ENCODE measurements at regions not wholly inside any gene's neighbourhood (a gene's known extent, or its start where the extent isn't known, plus 50 kb on each side); places are given as distances from the start of the nearest gene placed in this dataset.

DNA sequence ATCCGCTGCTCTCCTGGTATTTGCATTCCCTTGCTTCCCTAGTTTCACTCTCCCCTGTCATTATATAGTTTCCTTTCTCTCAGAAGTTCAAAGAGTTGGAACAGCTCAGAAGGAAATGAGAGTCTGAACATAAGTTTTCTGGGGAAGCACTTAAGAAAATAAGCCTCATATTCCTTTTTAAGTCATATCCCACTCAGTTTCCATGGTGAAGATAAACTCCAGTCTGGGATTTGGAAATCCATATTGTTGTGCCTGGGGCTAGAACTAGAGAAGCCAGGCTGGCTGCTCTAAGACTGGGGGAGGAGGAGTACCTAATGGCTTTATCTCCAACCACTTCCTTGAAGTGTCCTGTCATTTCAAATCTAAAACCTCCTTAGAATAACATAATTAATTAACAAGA lies 134.2 kb upstream of the ALCAM start:
- ChIA-PET SMC1A (ENCODE audit: uncharacterized antibody, unreplicated experiment) (interaction anchor here (2.4 kb wide), 1 partner anchor 9 kb away, joined by 8 read pairs; no protein-coding TSS in a partner anchor), RAD21 (ENCODE audit: unreplicated experiment) (no interaction called here), CTCF (no interaction called here), POLR2A (no interaction called here)
- TF ChIP-seq IRF4 (IDR thresholded peaks at IDR 0.05; ENCODE audit: low read depth, low read length) (no peak), GABPA (IDR thresholded peaks at IDR 0.05; ENCODE audit: low read depth) (no peak), SMAD1 (IDR thresholded peaks at IDR 0.05; ENCODE audit: low read depth, partially characterized antibody) (no peak), ETV6 (conservative IDR thresholded peaks at IDR 0.05 in 1 of 2, IDR thresholded peaks at IDR 0.05 in 1 of 2; ENCODE audit: borderline replicate concordance in 1 of 2, low read depth in 1 of 2) (no peak), CBX3 (IDR thresholded peaks at IDR 0.05; ENCODE audit: borderline replicate concordance, low read depth) (no peak), SMARCA5 (IDR thresholded peaks at IDR 0.05) (no peak), NR2C2 (IDR thresholded peaks at IDR 0.05; ENCODE audit: borderline replicate concordance, control insufficient read depth, insufficient read length, low read depth) (no peak), SUZ12 (IDR thresholded peaks at IDR 0.05; ENCODE audit: unreplicated experiment) (no peak), NBN (IDR thresholded peaks at IDR 0.05) (no peak)
- TF ChIP-seq, protein P1, sequence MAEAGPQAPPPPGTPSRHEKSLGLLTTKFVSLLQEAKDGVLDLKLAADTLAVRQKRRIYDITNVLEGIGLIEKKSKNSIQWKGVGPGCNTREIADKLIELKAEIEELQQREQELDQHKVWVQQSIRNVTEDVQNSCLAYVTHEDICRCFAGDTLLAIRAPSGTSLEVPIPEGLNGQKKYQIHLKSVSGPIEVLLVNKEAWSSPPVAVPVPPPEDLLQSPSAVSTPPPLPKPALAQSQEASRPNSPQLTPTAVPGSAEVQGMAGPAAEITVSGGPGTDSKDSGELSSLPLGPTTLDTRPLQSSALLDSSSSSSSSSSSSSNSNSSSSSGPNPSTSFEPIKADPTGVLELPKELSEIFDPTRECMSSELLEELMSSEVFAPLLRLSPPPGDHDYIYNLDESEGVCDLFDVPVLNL (IDR thresholded peaks at IDR 0.05; ENCODE audit: low read depth, low read length): no peak
- TF ChIP-seq, protein P2, sequence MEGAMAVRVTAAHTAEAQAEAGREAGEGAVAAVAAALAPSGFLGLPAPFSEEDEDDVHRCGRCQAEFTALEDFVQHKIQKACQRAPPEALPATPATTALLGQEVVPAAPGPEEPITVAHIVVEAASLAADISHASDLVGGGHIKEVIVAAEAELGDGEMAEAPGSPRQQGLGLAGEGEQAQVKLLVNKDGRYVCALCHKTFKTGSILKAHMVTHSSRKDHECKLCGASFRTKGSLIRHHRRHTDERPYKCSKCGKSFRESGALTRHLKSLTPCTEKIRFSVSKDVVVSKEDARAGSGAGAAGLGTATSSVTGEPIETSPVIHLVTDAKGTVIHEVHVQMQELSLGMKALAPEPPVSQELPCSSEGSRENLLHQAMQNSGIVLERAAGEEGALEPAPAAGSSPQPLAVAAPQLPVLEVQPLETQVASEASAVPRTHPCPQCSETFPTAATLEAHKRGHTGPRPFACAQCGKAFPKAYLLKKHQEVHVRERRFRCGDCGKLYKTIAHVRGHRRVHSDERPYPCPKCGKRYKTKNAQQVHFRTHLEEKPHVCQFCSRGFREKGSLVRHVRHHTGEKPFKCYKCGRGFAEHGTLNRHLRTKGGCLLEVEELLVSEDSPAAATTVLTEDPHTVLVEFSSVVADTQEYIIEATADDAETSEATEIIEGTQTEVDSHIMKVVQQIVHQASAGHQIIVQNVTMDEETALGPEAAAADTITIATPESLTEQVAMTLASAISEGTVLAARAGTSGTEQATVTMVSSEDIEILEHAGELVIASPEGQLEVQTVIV (IDR thresholded peaks at IDR 0.05; ENCODE audit: borderline replicate concordance, partially characterized antibody): no peak
- TF ChIP-seq, protein P3, sequence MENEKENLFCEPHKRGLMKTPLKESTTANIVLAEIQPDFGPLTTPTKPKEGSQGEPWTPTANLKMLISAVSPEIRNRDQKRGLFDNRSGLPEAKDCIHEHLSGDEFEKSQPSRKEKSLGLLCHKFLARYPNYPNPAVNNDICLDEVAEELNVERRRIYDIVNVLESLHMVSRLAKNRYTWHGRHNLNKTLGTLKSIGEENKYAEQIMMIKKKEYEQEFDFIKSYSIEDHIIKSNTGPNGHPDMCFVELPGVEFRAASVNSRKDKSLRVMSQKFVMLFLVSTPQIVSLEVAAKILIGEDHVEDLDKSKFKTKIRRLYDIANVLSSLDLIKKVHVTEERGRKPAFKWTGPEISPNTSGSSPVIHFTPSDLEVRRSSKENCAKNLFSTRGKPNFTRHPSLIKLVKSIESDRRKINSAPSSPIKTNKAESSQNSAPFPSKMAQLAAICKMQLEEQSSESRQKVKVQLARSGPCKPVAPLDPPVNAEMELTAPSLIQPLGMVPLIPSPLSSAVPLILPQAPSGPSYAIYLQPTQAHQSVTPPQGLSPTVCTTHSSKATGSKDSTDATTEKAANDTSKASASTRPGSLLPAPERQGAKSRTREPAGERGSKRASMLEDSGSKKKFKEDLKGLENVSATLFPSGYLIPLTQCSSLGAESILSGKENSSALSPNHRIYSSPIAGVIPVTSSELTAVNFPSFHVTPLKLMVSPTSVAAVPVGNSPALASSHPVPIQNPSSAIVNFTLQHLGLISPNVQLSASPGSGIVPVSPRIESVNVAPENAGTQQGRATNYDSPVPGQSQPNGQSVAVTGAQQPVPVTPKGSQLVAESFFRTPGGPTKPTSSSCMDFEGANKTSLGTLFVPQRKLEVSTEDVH (IDR thresholded peaks at IDR 0.05; ENCODE audit: low read depth, partially characterized antibody): no peak
- TF ChIP-seq, protein P4, sequence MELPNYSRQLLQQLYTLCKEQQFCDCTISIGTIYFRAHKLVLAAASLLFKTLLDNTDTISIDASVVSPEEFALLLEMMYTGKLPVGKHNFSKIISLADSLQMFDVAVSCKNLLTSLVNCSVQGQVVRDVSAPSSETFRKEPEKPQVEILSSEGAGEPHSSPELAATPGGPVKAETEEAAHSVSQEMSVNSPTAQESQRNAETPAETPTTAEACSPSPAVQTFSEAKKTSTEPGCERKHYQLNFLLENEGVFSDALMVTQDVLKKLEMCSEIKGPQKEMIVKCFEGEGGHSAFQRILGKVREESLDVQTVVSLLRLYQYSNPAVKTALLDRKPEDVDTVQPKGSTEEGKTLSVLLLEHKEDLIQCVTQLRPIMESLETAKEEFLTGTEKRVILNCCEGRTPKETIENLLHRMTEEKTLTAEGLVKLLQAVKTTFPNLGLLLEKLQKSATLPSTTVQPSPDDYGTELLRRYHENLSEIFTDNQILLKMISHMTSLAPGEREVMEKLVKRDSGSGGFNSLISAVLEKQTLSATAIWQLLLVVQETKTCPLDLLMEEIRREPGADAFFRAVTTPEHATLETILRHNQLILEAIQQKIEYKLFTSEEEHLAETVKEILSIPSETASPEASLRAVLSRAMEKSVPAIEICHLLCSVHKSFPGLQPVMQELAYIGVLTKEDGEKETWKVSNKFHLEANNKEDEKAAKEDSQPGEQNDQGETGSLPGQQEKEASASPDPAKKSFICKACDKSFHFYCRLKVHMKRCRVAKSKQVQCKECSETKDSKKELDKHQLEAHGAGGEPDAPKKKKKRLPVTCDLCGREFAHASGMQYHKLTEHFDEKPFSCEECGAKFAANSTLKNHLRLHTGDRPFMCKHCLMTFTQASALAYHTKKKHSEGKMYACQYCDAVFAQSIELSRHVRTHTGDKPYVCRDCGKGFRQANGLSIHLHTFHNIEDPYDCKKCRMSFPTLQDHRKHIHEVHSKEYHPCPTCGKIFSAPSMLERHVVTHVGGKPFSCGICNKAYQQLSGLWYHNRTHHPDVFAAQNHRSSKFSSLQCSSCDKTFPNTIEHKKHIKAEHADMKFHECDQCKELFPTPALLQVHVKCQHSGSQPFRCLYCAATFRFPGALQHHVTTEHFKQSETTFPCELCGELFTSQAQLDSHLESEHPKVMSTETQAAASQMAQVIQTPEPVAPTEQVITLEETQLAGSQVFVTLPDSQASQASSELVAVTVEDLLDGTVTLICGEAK (IDR thresholded peaks at IDR 0.05; ENCODE audit: borderline replicate concordance): no peak
- no peak overlapping the region for H3K27ac ChIP-seq (ENCODE audit: control insufficient read depth, insufficient read depth)
- H3K36me3 ChIP-seq (ENCODE audit: control insufficient read depth in 2 of 2, insufficient read depth in 2 of 2, low read length in 1 of 2): no peaks in the 10 kb centered on the region
- ATAC-seq (no peak), FAIRE-seq (no peak), DNase-seq (ENCODE audit: low read depth, low spot score) (no peak)
- WGBS (ENCODE audit: insufficient coverage, insufficient replicate concordance, low lambda C conversion rate, missing lambda C conversion rate): 0% methylated on average over 1 of the region's 1 CpG
- H3K9me3 ChIP-seq (replicated peaks; ENCODE audit: control insufficient read depth, insufficient read depth, low read length): no peaks in the 10 kb centered on the region
- in situ Hi-C loops (cut with MboI): no loop called here
- no peaks in the 10 kb centered on the region for H4K20me1 ChIP-seq (ENCODE audit: control insufficient read depth, insufficient read depth)
- BruUV-seq (replicated peaks): no TSS peak
- H3K4me3 ChIP-seq: no peak overlapping the region
- no peaks in the 10 kb centered on the region for H3K27me3 ChIP-seq (replicated peaks in 1 of 2; ENCODE audit: control insufficient read depth in 2 of 2, insufficient read depth in 2 of 2, low read length in 1 of 2)
- no peak overlapping the region for H3K4me2 ChIP-seq (ENCODE audit: control insufficient read depth, insufficient read depth)
- no peaks in the 10 kb centered on the region for H3K79me2 ChIP-seq (ENCODE audit: control insufficient read depth, insufficient read depth, low read length)
- intact Hi-C loops (cut with micrococcal nuclease; ENCODE audit: unreplicated experiment): no loop called here
- H2AFZ ChIP-seq (ENCODE audit: control insufficient read depth, low read depth, low read length): no peak overlapping the region
- H3K4me1 ChIP-seq (ENCODE audit: control insufficient read depth, insufficient read depth, low read length): no peaks in the 10 kb centered on the region
- no peak overlapping the region for H3K9ac ChIP-seq (ENCODE audit: control insufficient read depth, insufficient read depth, low read length)
